K562 (cell line): ENCODE measurements at regions not wholly inside any gene's neighbourhood (a gene's known extent, or its start where the extent isn't known, plus 50 kb on each side); places are given as distances from the start of the nearest gene placed in this dataset.

Experiments used
- ATAC-seq: fragments of 200-7000 bp; cut with Tn5 transposase; 3 replicates; pipeline ENCODE4 v1.9.1; 2020; ENCODE audit warnings: moderate library complexity
- BruUV-seq: library from RNA; stranded (reverse); fragments of 400-500 nt; replicated peaks from 2 replicates; lab custom pipeline; 2021; lab: Mats Ljungman, UMichigan
- CTCF ChIA-PET: fragments of 300-600 bp; formaldehyde crosslinking; extraction: SDS; loops from one replicate; lab custom pipeline; 2021; ENCODE audit warnings: low intra/inter-chr PET ratio; lab: Yijun Ruan, JAX
- POLR2A ChIA-PET: fragments of 300-600, 350-650 bp; sonication (Branson Sonifier 250); formaldehyde crosslinking; extraction: SDS; loops from one replicate; lab custom pipeline; 2021; ENCODE audit warnings: antibody characterized with exemption, inconsistent platforms; lab: Yijun Ruan, JAX
- DNase-seq, 4 experiments: peaks; one replicate each; pipeline versions ENCODE4 v3.0.0 to v3.0.0-alpha.2; 2011 to 2018; ENCODE audit warnings: low spot score in 3 of 4, mixed read lengths in 3 of 4; ENCODE audit errors: extremely low read depth in 1 of 4
- FAIRE-seq: peaks from 2 replicates; lab custom pipeline; 2011; peaks lifted over from hg19 to GRCh38; lab: Jason Lieb, UNC
- H2AFZ ChIP-seq: 2 replicates; pipeline ENCODE4 v1.6.0; 2011; ENCODE audit warnings: low read depth, low read length, control low read depth, inconsistent platforms
- H3K27ac ChIP-seq: fragments of 200-600 bp; 3 replicates; pipeline ENCODE4 v1.8.0; 2011; ENCODE audit warnings: low read depth, mild to moderate bottlenecking, control low read depth, inconsistent platforms, low read length, moderate library complexity, mixed read lengths; ENCODE audit errors: extremely low read depth
- H3K27me3 ChIP-seq, 2 experiments: fragments of 300-600 bp in 1 of 2; 2 replicates in 1 of 2; 3 replicates in 1 of 2; pipeline versions ENCODE4 v1.6.0 to v1.8.0; 2011; ENCODE audit warnings: inconsistent platforms in 2 of 2, low read length in 2 of 2, mild to moderate bottlenecking in 1 of 2, mixed read lengths in 1 of 2, moderate library complexity in 1 of 2; ENCODE audit not compliant: control insufficient read depth in 2 of 2, insufficient read depth in 2 of 2
- H3K36me3 ChIP-seq: fragments of 300-600 bp; 3 replicates; pipeline ENCODE4 v1.8.0; 2011; ENCODE audit warnings: mild to moderate bottlenecking, low read length, inconsistent platforms; ENCODE audit not compliant: control insufficient read depth, insufficient read depth
- H3K4me1 ChIP-seq, 2 experiments: fragments of 200-600 bp in 1 of 2; replicated peaks in 1 of 2; 2 replicates in 1 of 2; 3 replicates in 1 of 2; pipeline versions ENCODE4 v1.5.1 to v1.8.0; 2011; ENCODE audit warnings: inconsistent platforms in 2 of 2, low read length in 2 of 2, mild to moderate bottlenecking in 1 of 2, mixed read lengths in 1 of 2, moderate library complexity in 1 of 2; ENCODE audit not compliant: control insufficient read depth in 2 of 2, insufficient read depth in 2 of 2
- H3K4me2 ChIP-seq: 2 replicates; pipeline ENCODE4 v1.6.1; 2011; ENCODE audit warnings: low read length, control low read depth, inconsistent platforms, mixed read lengths; ENCODE audit not compliant: insufficient read depth
- H3K4me3 ChIP-seq: fragments of 200-600 bp; sonication (generic), shearing (Covaris generic); 2 replicates; pipeline ENCODE4 v1.5.1; 2016; ENCODE audit warnings: control low read depth, inconsistent platforms
- H3K79me2 ChIP-seq: fragments of 200-600 bp; 3 replicates; pipeline ENCODE4 v1.8.0; 2011; ENCODE audit warnings: low read length, inconsistent platforms; ENCODE audit not compliant: control insufficient read depth, insufficient read depth
- H3K9ac ChIP-seq, 2 experiments: 2 replicates each; pipeline versions ENCODE4 v1.6.0 to v1.6.1; 2011; ENCODE audit warnings: low read depth in 2 of 2, low read length in 2 of 2, control low read depth in 1 of 2, inconsistent platforms in 1 of 2, mild to moderate bottlenecking in 1 of 2, mixed read lengths in 1 of 2; ENCODE audit not compliant: insufficient read depth in 1 of 2
- H3K9me1 ChIP-seq: one replicate; pipeline ENCODE4 v1.6.0; 2011; ENCODE audit warnings: inconsistent platforms, mild to moderate bottlenecking, low read length, moderate library complexity; ENCODE audit not compliant: control insufficient read depth, insufficient read depth
- H3K9me3 ChIP-seq: replicated peaks from 2 replicates; pipeline ENCODE4 v1.5.1; 2011; ENCODE audit warnings: low read depth, low read length, inconsistent platforms; ENCODE audit not compliant: control insufficient read depth, insufficient read depth
- H4K20me1 ChIP-seq: replicated peaks from 2 replicates; pipeline ENCODE4 v1.6.1; 2011; ENCODE audit warnings: low read length, inconsistent platforms, mixed read lengths; ENCODE audit not compliant: control insufficient read depth, insufficient read depth
- ARID3B ChIP-seq: fragments of 250-450 bp; sonication (Bioruptor Pico); IDR thresholded peaks from 2 replicates; pipeline ENCODE4 v1.4.0; 2020; ENCODE audit warnings: borderline replicate concordance
- BCOR ChIP-seq: fragments of 450-650 bp; IDR thresholded peaks from 2 replicates; pipeline ENCODE4 v1.6.1; 2016
- IRF1 ChIP-seq: sonication (generic); formaldehyde crosslinking; IDR thresholded peaks from 2 replicates; pipeline ENCODE4 v1.8.0; 2022; ENCODE audit warnings: missing genetic modification reagents, mild to moderate bottlenecking, borderline replicate concordance
- IRF9 ChIP-seq: fragments of 450-650 bp; IDR thresholded peaks from 2 replicates; pipeline ENCODE4 v1.6.1; 2016; ENCODE audit warnings: missing biosample characterization, missing genetic modification characterization
- KDM1A ChIP-seq, 2 experiments: fragments of 450-650 bp; IDR thresholded peaks; 2 replicates each; pipeline ENCODE4 v1.6.1; 2016; ENCODE audit warnings: mild to moderate bottlenecking in 2 of 2
- MEF2A ChIP-seq: IDR thresholded peaks from 2 replicates; pipeline ENCODE4 v1.6.1; 2011; ENCODE audit warnings: low read depth, mild to moderate bottlenecking, low read length, moderate library complexity; ENCODE audit not compliant: control insufficient read depth
- NCOA4 ChIP-seq: fragments of 450-650 bp; IDR thresholded peaks from 2 replicates; pipeline ENCODE4 v1.6.1; 2018; ENCODE audit warnings: mild to moderate bottlenecking; ENCODE audit not compliant: partially characterized antibody
- POLR2B ChIP-seq: fragments of 450-650 bp; IDR thresholded peaks from 2 replicates; pipeline ENCODE4 v1.6.1; 2018; ENCODE audit warnings: low read depth; ENCODE audit not compliant: partially characterized antibody
- PTBP1 ChIP-seq: fragments of 200-400 bp; formaldehyde crosslinking; IDR thresholded peaks from 2 replicates; pipeline ENCODE4 v1.6.1; 2017; ENCODE audit warnings: low read depth, low read length
- PTTG1 ChIP-seq: fragments of 450-650 bp; IDR thresholded peaks from 2 replicates; pipeline ENCODE4 v1.6.1; 2016; ENCODE audit warnings: low read depth, mild to moderate bottlenecking, missing genetic modification characterization, missing compliant biosample characterization
- RBM14 ChIP-seq: fragments of 200-400 bp; formaldehyde crosslinking; IDR thresholded peaks from 2 replicates; pipeline ENCODE4 v1.6.1; 2018; ENCODE audit warnings: low read depth, mild to moderate bottlenecking, low read length, moderate library complexity, borderline replicate concordance; ENCODE audit not compliant: insufficient read depth
- SMARCE1 ChIP-seq: fragments of 450-650 bp; IDR thresholded peaks from 2 replicates; pipeline ENCODE4 v1.7.1; 2016; ENCODE audit warnings: mild to moderate bottlenecking
- TAF9B ChIP-seq: fragments of 450-650 bp; IDR thresholded peaks from 2 replicates; pipeline ENCODE4 v1.6.1; 2018; ENCODE audit warnings: mild to moderate bottlenecking; ENCODE audit not compliant: partially characterized antibody
- ZFP1 ChIP-seq: fragments of 450-650 bp; formaldehyde crosslinking; IDR thresholded peaks from 2 replicates; pipeline ENCODE4 v1.4.0; 2020; ENCODE audit warnings: mild to moderate bottlenecking, mixed read lengths
- ZNF24 ChIP-seq: fragments of 450-650 bp; IDR thresholded peaks from 2 replicates; pipeline ENCODE4 v1.6.1; 2016
- ZNF282 ChIP-seq: sonication (generic); formaldehyde crosslinking; IDR thresholded peaks from 2 replicates; pipeline ENCODE4 v1.8.1; 2023; ENCODE audit warnings: missing genetic modification reagents
- ZNF384 ChIP-seq: IDR thresholded peaks from 2 replicates; pipeline ENCODE4 v1.6.1; 2012; ENCODE audit warnings: low read depth, low read length, improper control_type of control experiment
- ZNF436 ChIP-seq: fragments of 250-450, 450-650 bp; sonication (Bioruptor Pico); formaldehyde crosslinking; IDR thresholded peaks from 2 replicates; pipeline ENCODE4 v1.7.0; 2020; ENCODE audit warnings: mild to moderate bottlenecking
- WGBS: fragments of 100-300 bp; shearing (Covaris generic); methylation state at CpG from one replicate; pipeline ENCODE4 v1.1.6; 2016; ENCODE audit warnings: low coverage, mixed read lengths; ENCODE audit not compliant: insufficient coverage; ENCODE audit errors: missing lambda C conversion rate; 5-methylcytosine and 5-hydroxymethylcytosine counted together
- in situ Hi-C: fragments of 300-500 bp; cut with MboI; formaldehyde crosslinking; loops from 4 replicates; pipeline ENCODE4 v1.15.0; 2018; ENCODE audit warnings: inconsistent platforms, mixed read lengths
- intact Hi-C: fragments of 100-400 bp; cut with micrococcal nuclease; formaldehyde crosslinking; loops from 2 replicates; pipeline ENCODE4 v1.14.2; 2022

GRCh38 chr2:88826399-88826798, 134.9 kb downstream of the RPIA start (continued):
- no peak for TF ChIP-seq IRF1 (CRISPR knock-in tag)
- TF ChIP-seq PTBP1: no peak
- TF ChIP-seq NCOA4: no peak
- no peak for TF ChIP-seq IRF9 (tag)
- no peak for TF ChIP-seq ZNF436
- no peak for TF ChIP-seq ARID3B (CRISPR knock-in tag)

GRCh38 chr2:88827821-88828220, 136.3 kb downstream of the RPIA start:
- ATAC-seq: no peak
- no peak for FAIRE-seq
- peaks cover 2 to 25% of the 10 kb centered on the region in 2 experiments; a peak in 3 of 5 replicates for H3K27me3 ChIP-seq
- H3K9me3 ChIP-seq: no peaks in the 10 kb centered on the region
- no peak overlapping the region for H3K27ac ChIP-seq
- no peak for DNase-seq
- H2AFZ ChIP-seq: no peak overlapping the region
- H3K4me2 ChIP-seq: no peak overlapping the region
- H3K79me2 ChIP-seq: no peaks in the 10 kb centered on the region
- H3K36me3 ChIP-seq: no peaks in the 10 kb centered on the region
- ChIA-PET POLR2A (no interaction called here), CTCF (no interaction called here)
- H3K4me3 ChIP-seq: no peak overlapping the region
- no peaks in the 10 kb centered on the region for H3K4me1 ChIP-seq
- H3K9me1 ChIP-seq: no peaks in the 10 kb centered on the region
- no peak overlapping the region for H3K9ac ChIP-seq
- in situ Hi-C loops (no loop called here), intact Hi-C loops (no loop called here)
- 5% methylated on average over 6 of the region's 6 CpGs for WGBS
- no peak for TF ChIP-seq SMARCE1
- no peak for TF ChIP-seq ZNF282 (CRISPR knock-in tag)
- TF ChIP-seq KDM1A (IDR thresholded peaks at IDR 0.05): no peak
- TF ChIP-seq BCOR: no peak
- no peak for TF ChIP-seq TAF9B
- TF ChIP-seq MEF2A: no peak
- TF ChIP-seq RBM14: no peak
- no peak for TF ChIP-seq PTTG1
- no peak for TF ChIP-seq ZNF384
- no peak for TF ChIP-seq POLR2B
- no peak for TF ChIP-seq ZNF24
- no peak for TF ChIP-seq ZFP1 (CRISPR knock-in tag)
- no TSS peak for BruUV-seq
- no peaks in the 10 kb centered on the region for H4K20me1 ChIP-seq
